HG03432 (cell line): ENCODE measurements at regions not wholly inside any gene's neighbourhood (a gene's known extent, or its start where the extent isn't known, plus 50 kb on each side); places are given as distances from the start of the nearest gene placed in this dataset.
"Not testable (repeated sequence)": the region's sequence is repeated elsewhere in the genome, so short reads cannot be mapped to it uniquely, and the experiment has no call there.

Source experiments
- ATAC-seq: cut with Tn5 transposase; IDR thresholded peaks from one replicate; pipeline ENCODE4 v1.9.1; 2021; ENCODE audit warnings: mild to moderate bottlenecking, moderate library complexity; ENCODE audit not compliant: unreplicated experiment

- no peak for ATAC-seq
Observed at GRCh38 chr21:36207577-36208320, 51.1 kb downstream of the DOP1B start.

GRCh38 chr21:36208326-36209013, 51.8 kb downstream of the DOP1B start:
- ATAC-seq = no peak

GRCh38 chr21:36209626-36210171, 53.1 kb downstream of the DOP1B start:
- ATAC-seq = no peak

- no peak for ATAC-seq
Observed at GRCh38 chr21:36210779-36211659, 54.4 kb downstream of the DOP1B start.

GRCh38 chr21:36211660-36212512, 55.3 kb downstream of the DOP1B start:
- ATAC-seq = no peak

- ATAC-seq = no peak
Observed at GRCh38 chr21:36212513-36212780, 55.8 kb downstream of the DOP1B start.

- no peak for ATAC-seq
Observed at GRCh38 chr21:36214561-36214960, 57.9 kb downstream of the DOP1B start.

- ATAC-seq = no peak
Observed at GRCh38 chr21:36217743-36218142, 61.1 kb downstream of the DOP1B start.

- ATAC-seq = no peak
Observed at GRCh38 chr21:36218691-36219090, 62.1 kb downstream of the DOP1B start.

GRCh38 chr21:36223451-36223850, 66.8 kb downstream of the DOP1B start:
- ATAC-seq = no peak

GRCh38 chr21:36229181-36229580, 72.6 kb downstream of the DOP1B start:
- no peak for ATAC-seq

GRCh38 chr21:36231444-36231843, 74.8 kb downstream of the DOP1B start:
- not testable (repeated sequence) for ATAC-seq

- ATAC-seq = no peak
Observed at GRCh38 chr21:36232641-36233040, 76.0 kb downstream of the DOP1B start.

- no peak for ATAC-seq
Observed at GRCh38 chr21:36235058-36235582, 78.5 kb downstream of the DOP1B start.

- no peak for ATAC-seq
Observed at GRCh38 chr21:36236052-36236730, 79.6 kb downstream of the DOP1B start.

- no peak for ATAC-seq
Observed at GRCh38 chr21:36237441-36237840, 80.8 kb downstream of the DOP1B start.

- no peak for ATAC-seq
Observed at GRCh38 chr21:36239585-36239984, 80.4 kb upstream of the MORC3 start.

GRCh38 chr21:36241717-36242116, 78.3 kb upstream of the MORC3 start:
- ATAC-seq = no peak

- ATAC-seq = no peak
Observed at GRCh38 chr21:36245115-36245514, 74.9 kb upstream of the MORC3 start.

- no peak for ATAC-seq
Observed at GRCh38 chr21:36245649-36246048, 74.3 kb upstream of the MORC3 start.
